Loucy (cell line): ENCODE measurements at regions not wholly inside any gene's neighbourhood (a gene's known extent, or its start where the extent isn't known, plus 50 kb on each side); places are given as distances from the start of the nearest gene placed in this dataset.
A peak's percentile ranks its signal among the peaks of the same experiment; 100 is the strongest.

Experiments used
- H2AFZ ChIP-seq: fragments of 200-600 bp; sonication (generic); 2 replicates; pipeline ENCODE4 v1.6.0; 2016; ENCODE audit warnings: antibody characterized with exemption, mild to moderate bottlenecking, low read length, moderate library complexity
- H3F3A ChIP-seq: fragments of 200-600 bp; 2 replicates; pipeline ENCODE4 v1.6.0; 2016; ENCODE audit warnings: antibody characterized with exemption, low read depth, mild to moderate bottlenecking
- H3K27me3 ChIP-seq: fragments of 200-600 bp; sonication (generic); 2 replicates; pipeline ENCODE4 v1.6.1; 2014; ENCODE audit warnings: low read length, mild to moderate bottlenecking; ENCODE audit not compliant: insufficient read depth, poor library complexity, severe bottlenecking
- H3K36me3 ChIP-seq: fragments of 200-600 bp; sonication (generic); 2 replicates; pipeline ENCODE4 v1.6.1; 2016; ENCODE audit warnings: low read length; ENCODE audit not compliant: insufficient read depth
- H3K4me1 ChIP-seq: fragments of 200-600 bp; sonication (generic); 2 replicates; pipeline ENCODE4 v1.5.1; 2014; ENCODE audit warnings: low read length, mild to moderate bottlenecking; ENCODE audit not compliant: insufficient read depth, poor library complexity, severe bottlenecking
- H3K4me2 ChIP-seq: fragments of 200-600 bp; sonication (generic); 2 replicates; pipeline ENCODE4 v1.6.0; 2014; ENCODE audit warnings: antibody characterized with exemption, low read length, low read depth, mild to moderate bottlenecking; ENCODE audit not compliant: poor library complexity, severe bottlenecking
- H3K4me3 ChIP-seq: fragments of 200-600 bp; sonication (generic); 2 replicates; pipeline ENCODE4 v1.5.1; 2014; ENCODE audit warnings: low read length, mild to moderate bottlenecking, mixed read lengths; ENCODE audit not compliant: poor library complexity, severe bottlenecking
- H3K79me2 ChIP-seq: fragments of 200-600 bp; sonication (generic); 2 replicates; pipeline ENCODE4 v1.6.1; 2014; ENCODE audit warnings: low read length; ENCODE audit not compliant: insufficient read depth
- H3K9ac ChIP-seq: fragments of 200-600 bp; sonication (generic); 2 replicates; pipeline ENCODE4 v1.6.0; 2014; ENCODE audit warnings: mild to moderate bottlenecking, low read depth, low read length, moderate library complexity; ENCODE audit not compliant: poor library complexity, severe bottlenecking
- H3K9me2 ChIP-seq: fragments of 200-600 bp; sonication (generic); replicated peaks from 2 replicates; pipeline ENCODE4 v1.6.1; 2016; ENCODE audit warnings: low read depth, low read length, mixed read lengths
- H3K9me3 ChIP-seq: fragments of 200-600 bp; sonication (generic); 2 replicates; pipeline ENCODE4 v1.6.1; 2014; ENCODE audit warnings: mild to moderate bottlenecking, antibody characterized with exemption, low read length, low read depth; ENCODE audit not compliant: insufficient read depth
- H4K20me1 ChIP-seq: fragments of 200-600 bp; sonication (generic); 2 replicates; pipeline ENCODE4 v1.6.0; 2014; ENCODE audit warnings: antibody characterized with exemption, low read length, mild to moderate bottlenecking; ENCODE audit not compliant: insufficient read depth, poor library complexity, severe bottlenecking
- CTCF ChIP-seq: fragments of 200-600 bp; sonication (generic); conservative IDR thresholded peaks from 2 replicates; pipeline ENCODE4 v1.5.1; 2014; ENCODE audit warnings: mild to moderate bottlenecking, antibody characterized with exemption, low read length
- EZH2phosphoT487 ChIP-seq: fragments of 200-600 bp; IDR thresholded peaks from 2 replicates; pipeline ENCODE4 v1.6.1; 2018; ENCODE audit warnings: antibody characterized with exemption, mild to moderate bottlenecking, moderate library complexity, borderline replicate concordance

- H3K4me2 ChIP-seq = peak overlapping the region; percentile 17
- no peaks in the 10 kb centered on the region for H3F3A ChIP-seq
- no peak overlapping the region for H3K9ac ChIP-seq
- no peaks in the 10 kb centered on the region for H3K36me3 ChIP-seq
- no peaks in the 10 kb centered on the region for H3K27me3 ChIP-seq
- H2AFZ ChIP-seq = peak overlapping the region; percentile 79
- no peaks in the 10 kb centered on the region for H3K9me3 ChIP-seq
- no peaks in the 10 kb centered on the region for H3K9me2 ChIP-seq
- no peaks in the 10 kb centered on the region for H3K79me2 ChIP-seq
- TF ChIP-seq CTCF = peak; percentile 91
- no peak for TF ChIP-seq EZH2phosphoT487
- H3K4me3 ChIP-seq = no peak overlapping the region
- H4K20me1 ChIP-seq = no peaks in the 10 kb centered on the region
- peaks cover 3% of the 10 kb centered on the region for H3K4me1 ChIP-seq
These were observed 353.9 kb upstream of the DDI1 start for GRCh38 chr11:103682318-103683184.

- peaks cover 3% of the 10 kb centered on the region for H3K4me1 ChIP-seq
- no peak overlapping the region for H2AFZ ChIP-seq
- no peak overlapping the region for H3K9ac ChIP-seq
- H3K4me2 ChIP-seq = no peak overlapping the region
- H3K9me3 ChIP-seq = no peaks in the 10 kb centered on the region
- H3K79me2 ChIP-seq = no peaks in the 10 kb centered on the region
- H3K4me3 ChIP-seq = no peak overlapping the region
- no peak for TF ChIP-seq EZH2phosphoT487
- TF ChIP-seq CTCF = no peak
- H3F3A ChIP-seq = no peaks in the 10 kb centered on the region
- no peaks in the 10 kb centered on the region for H3K27me3 ChIP-seq
- H4K20me1 ChIP-seq = no peaks in the 10 kb centered on the region
- H3K9me2 ChIP-seq = no peaks in the 10 kb centered on the region
- H3K36me3 ChIP-seq = no peaks in the 10 kb centered on the region
These were observed 352.9 kb upstream of the DDI1 start for GRCh38 chr11:103683576-103683975.

- no peak overlapping the region for H3K4me2 ChIP-seq
- no peaks in the 10 kb centered on the region for H3K9me3 ChIP-seq
- H3F3A ChIP-seq = no peaks in the 10 kb centered on the region
- no peaks in the 10 kb centered on the region for H3K27me3 ChIP-seq
- TF ChIP-seq EZH2phosphoT487 (no peak), CTCF (no peak)
- no peaks in the 10 kb centered on the region for H3K79me2 ChIP-seq
- H2AFZ ChIP-seq = no peak overlapping the region
- H3K36me3 ChIP-seq = no peaks in the 10 kb centered on the region
- no peaks in the 10 kb centered on the region for H4K20me1 ChIP-seq
- no peaks in the 10 kb centered on the region for H3K9me2 ChIP-seq
- no peak overlapping the region for H3K9ac ChIP-seq
- H3K4me3 ChIP-seq = no peak overlapping the region
- H3K4me1 ChIP-seq = no peaks in the 10 kb centered on the region
These were observed 347.5 kb upstream of the DDI1 start for GRCh38 chr11:103688924-103689323.
